ENCODE measurements at regions not wholly inside any gene's neighbourhood (a gene's known extent, or its start where the extent isn't known, plus 50 kb on each side); places are given as distances from the start of the nearest gene placed in this dataset.
"Not testable (repeated sequence)": the region's sequence is repeated elsewhere in the genome, so short reads cannot be mapped to it uniquely, and the experiment has no call there.

DNA sequence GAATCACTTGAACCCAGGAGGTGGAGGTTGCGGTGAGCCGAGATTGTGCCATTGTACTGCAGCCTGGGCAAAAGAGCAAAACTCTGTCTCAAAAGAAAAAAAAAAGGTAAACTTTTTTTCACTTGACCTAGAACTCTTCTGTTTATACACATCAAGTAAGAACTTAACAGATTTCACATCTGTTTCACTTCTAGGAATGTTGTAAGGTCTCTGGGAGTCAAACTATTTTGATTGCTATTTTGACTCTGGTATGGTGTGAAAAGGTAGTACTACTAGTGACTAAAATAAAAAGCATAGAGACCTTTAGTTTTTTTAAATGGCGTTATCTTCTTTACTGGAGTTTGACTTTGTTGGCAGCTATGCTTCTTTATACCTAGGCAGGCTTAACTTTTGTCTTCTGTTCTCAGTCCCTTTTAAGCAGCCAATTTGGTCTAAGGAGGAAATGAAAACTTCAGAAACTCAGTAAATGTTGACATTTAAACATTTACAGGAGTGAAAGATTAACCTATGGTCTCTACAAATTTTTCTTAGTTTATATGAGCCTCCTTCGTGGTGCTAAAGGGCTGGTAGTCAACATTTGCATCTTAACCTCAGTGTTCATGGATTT, 84.7 kb downstream of the METTL2B start:
- H3K4me1 ChIP-seq (ENCODE audit: insufficient read depth, low read length); H3K27ac ChIP-seq (ENCODE audit: low read length); H3K9me3 ChIP-seq (ENCODE audit: insufficient read depth, low read depth, low read length); H3K4me3 ChIP-seq (ENCODE audit: low read length); H3K36me3 ChIP-seq (ENCODE audit: insufficient read depth, low read depth, low read length); H3K9ac ChIP-seq (ENCODE audit: low read depth, low read length); H3K27me3 ChIP-seq (ENCODE audit: insufficient read depth, low read length): not testable (repeated sequence)

DNA sequence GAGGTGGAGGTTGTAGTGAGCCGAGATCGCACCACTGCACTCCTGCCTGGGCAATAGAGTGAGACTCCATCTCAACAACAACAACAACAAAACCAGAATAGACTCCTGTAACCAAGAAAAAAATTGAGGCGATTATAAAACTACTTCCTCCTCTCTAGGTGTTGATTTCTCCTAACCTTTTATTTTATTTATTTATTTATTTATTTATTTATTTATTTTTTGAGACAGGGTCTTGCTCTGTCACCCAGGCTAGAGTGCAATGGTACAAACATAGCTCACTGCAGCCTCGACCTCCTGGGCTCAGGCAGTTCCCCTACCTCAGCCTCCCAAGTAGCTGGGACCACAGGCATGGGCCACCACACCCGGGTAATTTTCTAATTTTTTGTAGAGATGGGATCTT, 86.2 kb downstream of the METTL2B start:
- not testable (repeated sequence) for H3K4me1 ChIP-seq (ENCODE audit: insufficient read depth, low read length); H3K9ac ChIP-seq (ENCODE audit: low read depth, low read length); H3K27me3 ChIP-seq (ENCODE audit: insufficient read depth, low read length); H3K9me3 ChIP-seq (ENCODE audit: insufficient read depth, low read depth, low read length); H3K27ac ChIP-seq (ENCODE audit: low read length); H3K36me3 ChIP-seq (ENCODE audit: insufficient read depth, low read depth, low read length); H3K4me3 ChIP-seq (ENCODE audit: low read length)

DNA sequence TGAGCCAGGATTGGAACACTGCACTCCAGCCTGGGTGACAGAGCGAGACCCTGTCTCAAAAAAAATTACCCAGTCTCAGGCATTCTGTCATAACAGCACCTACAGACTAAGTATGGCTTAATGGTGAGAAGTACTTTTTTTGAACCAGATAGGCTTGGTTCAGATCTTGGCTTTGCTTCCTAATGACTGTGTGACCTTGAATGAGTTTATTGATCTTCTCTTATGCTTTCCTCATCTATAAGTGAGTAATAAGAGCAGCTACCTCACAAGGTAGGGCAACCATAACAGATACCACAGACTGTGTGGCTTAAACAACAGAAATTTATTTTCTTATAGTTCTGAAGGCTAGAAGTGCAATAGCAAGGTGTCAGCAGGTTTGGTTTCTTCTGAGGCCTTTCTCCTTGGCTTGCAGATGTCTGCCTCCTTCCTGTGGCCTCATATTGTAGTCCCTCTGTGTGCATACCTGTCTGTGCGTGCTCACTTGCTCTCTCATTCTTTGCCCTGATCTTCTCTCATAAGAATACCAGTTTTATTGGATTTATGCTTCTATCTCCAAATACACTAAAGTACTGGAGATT, 87.7 kb downstream of the METTL2B start:
- not testable (repeated sequence) for H3K27ac ChIP-seq (ENCODE audit: low read length); H3K9ac ChIP-seq (ENCODE audit: low read depth, low read length); H3K9me3 ChIP-seq (ENCODE audit: insufficient read depth, low read depth, low read length); H3K4me1 ChIP-seq (ENCODE audit: insufficient read depth, low read length); H3K27me3 ChIP-seq (ENCODE audit: insufficient read depth, low read length); H3K4me3 ChIP-seq (ENCODE audit: low read length); H3K36me3 ChIP-seq (ENCODE audit: insufficient read depth, low read depth, low read length)

DNA sequence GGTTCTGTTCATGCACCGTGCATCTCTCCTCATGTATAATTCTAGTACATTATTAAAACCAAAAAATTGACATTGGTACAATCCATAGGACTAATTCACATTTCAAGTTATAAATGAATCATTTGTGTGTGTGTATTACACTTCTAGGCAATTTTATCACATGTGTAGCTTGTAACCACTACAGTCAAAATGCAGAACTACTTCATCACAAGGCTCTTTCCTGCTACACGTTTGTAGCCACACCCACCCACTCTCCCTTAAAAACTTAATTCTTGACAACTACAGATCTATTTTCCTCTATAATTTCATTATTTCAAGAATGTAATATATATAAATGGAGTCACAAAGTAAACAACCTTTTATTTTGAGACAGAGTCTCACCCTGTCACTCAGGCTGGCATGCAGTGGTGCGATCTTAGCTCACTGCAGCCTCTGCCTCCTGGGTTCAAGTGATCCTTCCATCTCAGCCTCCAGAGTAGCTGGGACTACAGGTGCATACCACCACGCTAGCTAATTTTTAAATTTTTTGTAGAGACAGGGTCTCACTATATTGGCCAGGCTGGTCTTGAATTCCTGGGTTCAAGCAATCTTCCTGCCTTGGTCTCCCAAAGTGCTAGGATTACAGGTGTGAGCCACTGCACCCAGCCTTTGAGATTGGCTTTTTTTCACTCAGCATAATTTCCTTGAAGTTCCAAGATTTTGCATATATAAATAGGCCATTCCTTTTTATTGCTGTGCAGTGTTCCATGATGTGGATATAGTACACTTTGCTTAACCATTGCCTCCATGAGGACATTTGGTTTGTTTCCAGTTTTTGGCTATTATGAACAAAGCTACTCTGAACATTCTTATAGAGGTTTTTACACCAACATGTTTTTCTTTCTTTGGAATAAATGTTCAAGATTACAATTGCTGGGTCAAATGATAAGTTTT, 88.7 kb downstream of the METTL2B start:
- not testable (repeated sequence) for H3K4me1 ChIP-seq (ENCODE audit: insufficient read depth, low read length); H3K9me3 ChIP-seq (ENCODE audit: insufficient read depth, low read depth, low read length); H3K9ac ChIP-seq (ENCODE audit: low read depth, low read length); H3K27me3 ChIP-seq (ENCODE audit: insufficient read depth, low read length); H3K4me3 ChIP-seq (ENCODE audit: low read length); H3K36me3 ChIP-seq (ENCODE audit: insufficient read depth, low read depth, low read length); H3K27ac ChIP-seq (ENCODE audit: low read length)

DNA sequence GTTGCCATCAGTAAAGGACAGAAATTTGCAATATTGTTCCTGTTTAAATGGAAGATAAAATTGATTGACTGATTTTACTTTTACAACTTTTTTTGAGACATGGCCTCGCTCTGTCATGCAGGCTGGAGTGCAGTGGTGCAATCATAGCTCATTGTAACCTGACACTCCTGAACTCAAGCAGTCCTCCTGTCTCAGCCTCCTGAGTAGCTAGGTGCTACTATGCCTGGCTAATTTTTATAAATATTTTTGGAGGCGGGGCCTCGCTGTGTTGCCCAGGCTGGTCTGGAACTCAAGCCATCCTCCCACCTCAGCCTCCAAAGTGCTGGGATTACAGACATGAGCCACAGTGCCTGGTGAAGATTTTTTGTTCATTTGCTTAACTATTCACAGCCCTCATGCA, 96.8 kb upstream of the GARIN1A start:
- H3K27me3 ChIP-seq (ENCODE audit: insufficient read depth, low read length) = not testable (repeated sequence)

GRCh38 chr7:128576953-128577352, 95.1 kb upstream of the GARIN1A start:
- H3K36me3 ChIP-seq (ENCODE audit: insufficient read depth, low read depth, low read length) = peaks cover 24% of the 10 kb centered on the region

More for the DNA sequence above, 96.8 kb upstream of the GARIN1A start:
- H3K27ac ChIP-seq (ENCODE audit: low read length); H3K4me3 ChIP-seq (ENCODE audit: low read length); H3K9ac ChIP-seq (ENCODE audit: low read depth, low read length); H3K9me3 ChIP-seq (ENCODE audit: insufficient read depth, low read depth, low read length); H3K4me1 ChIP-seq (ENCODE audit: insufficient read depth, low read length): not testable (repeated sequence)
- H3K36me3 ChIP-seq (ENCODE audit: insufficient read depth, low read depth, low read length) = peaks cover 22% of the 10 kb centered on the region

GRCh38 chr7:128579843-128580242, 92.2 kb upstream of the GARIN1A start:
- not testable (repeated sequence) for H3K4me1 ChIP-seq (ENCODE audit: insufficient read depth, low read length); H3K4me3 ChIP-seq (ENCODE audit: low read length); H3K9me3 ChIP-seq (ENCODE audit: insufficient read depth, low read depth, low read length); H3K27me3 ChIP-seq (ENCODE audit: insufficient read depth, low read length); H3K9ac ChIP-seq (ENCODE audit: low read depth, low read length); H3K27ac ChIP-seq (ENCODE audit: low read length)
- H3K36me3 ChIP-seq (ENCODE audit: insufficient read depth, low read depth, low read length) = peaks cover 21% of the 10 kb centered on the region

More at GRCh38 chr7:128576953-128577352, 95.1 kb upstream of the GARIN1A start:
- not testable (repeated sequence) for H3K27me3 ChIP-seq (ENCODE audit: insufficient read depth, low read length); H3K9me3 ChIP-seq (ENCODE audit: insufficient read depth, low read depth, low read length); H3K4me3 ChIP-seq (ENCODE audit: low read length); H3K4me1 ChIP-seq (ENCODE audit: insufficient read depth, low read length); H3K27ac ChIP-seq (ENCODE audit: low read length); H3K9ac ChIP-seq (ENCODE audit: low read depth, low read length)

DNA sequence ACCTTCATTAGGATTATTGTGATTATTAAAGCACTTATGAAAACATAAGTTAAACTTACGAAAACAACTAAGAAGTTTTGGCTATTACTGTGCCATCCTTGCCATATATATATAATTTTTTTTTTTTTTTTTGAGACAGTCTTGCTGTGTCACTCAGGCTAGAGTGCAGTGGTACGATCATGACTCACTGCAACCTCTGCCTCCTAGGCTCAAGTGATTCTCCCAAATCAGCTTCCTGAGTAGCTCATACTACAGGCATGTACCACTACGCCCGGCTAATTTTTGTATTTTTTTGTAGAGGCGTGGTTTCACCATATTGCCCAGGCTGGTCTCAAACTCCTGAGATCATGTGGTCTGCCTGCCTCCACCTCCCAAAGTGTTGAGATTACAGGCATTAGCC, 91.0 kb upstream of the GARIN1A start:
- H3K4me3 ChIP-seq (ENCODE audit: low read length); H3K9me3 ChIP-seq (ENCODE audit: insufficient read depth, low read depth, low read length); H3K9ac ChIP-seq (ENCODE audit: low read depth, low read length); H3K27me3 ChIP-seq (ENCODE audit: insufficient read depth, low read length); H3K4me1 ChIP-seq (ENCODE audit: insufficient read depth, low read length); H3K27ac ChIP-seq (ENCODE audit: low read length): not testable (repeated sequence)
- H3K36me3 ChIP-seq (ENCODE audit: insufficient read depth, low read depth, low read length) = peaks cover 11% of the 10 kb centered on the region

DNA sequence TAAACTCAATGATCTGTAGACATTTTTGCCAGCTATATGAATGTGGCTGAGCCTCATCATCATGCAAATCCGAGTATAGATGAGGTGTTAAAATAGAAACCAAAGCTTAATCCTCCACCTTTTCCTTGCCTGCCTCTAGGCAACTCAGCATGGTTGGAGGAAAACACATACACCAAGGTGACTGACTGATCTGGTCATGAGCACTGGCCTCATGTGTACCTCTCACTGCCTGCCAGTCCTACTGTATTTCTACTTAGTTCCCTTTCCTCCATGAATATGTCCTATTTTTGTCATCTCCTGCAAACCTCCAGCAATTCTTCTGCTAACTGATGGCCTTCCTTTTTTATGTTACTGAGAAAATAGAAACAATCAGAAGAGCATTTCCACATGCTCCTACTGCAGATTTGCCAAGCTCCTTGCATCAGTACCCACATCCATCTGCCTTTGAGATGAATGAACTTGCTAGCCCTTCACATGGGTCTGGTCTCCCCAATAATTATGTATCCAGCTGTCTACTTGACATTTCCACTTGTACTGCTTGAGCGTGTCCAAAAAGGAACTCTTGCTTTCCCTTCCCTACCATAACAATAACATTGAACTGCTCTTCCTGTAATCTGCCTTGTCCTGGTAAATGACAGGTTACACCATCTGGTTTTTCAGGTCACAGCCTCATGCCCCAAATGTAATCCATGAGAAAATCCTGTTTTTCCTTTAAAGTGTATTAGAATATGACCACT, 90.1 kb upstream of the GARIN1A start:
- not testable (repeated sequence) for H3K4me3 ChIP-seq (ENCODE audit: low read length); H3K27me3 ChIP-seq (ENCODE audit: insufficient read depth, low read length)

DNA sequence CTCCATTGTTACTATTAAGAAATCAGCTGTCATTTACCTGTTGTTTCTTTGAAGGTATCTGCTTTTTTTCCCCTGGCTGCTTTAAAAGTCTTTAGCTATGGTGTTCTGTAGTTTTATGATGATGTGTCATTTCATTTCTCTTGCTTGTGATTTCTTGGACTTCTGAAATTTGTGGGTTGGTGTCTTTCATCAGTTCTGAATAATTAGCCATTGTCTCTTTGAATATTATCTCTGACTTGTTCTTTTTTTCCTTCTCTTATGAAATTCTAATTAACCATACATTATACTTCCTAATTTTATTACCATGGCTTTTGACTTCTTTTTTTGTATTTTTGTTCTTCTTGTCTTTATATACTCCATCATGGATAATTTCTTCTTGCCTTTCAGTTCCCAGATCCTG, 85.4 kb upstream of the GARIN1A start:
- not testable (repeated sequence) for H3K9me3 ChIP-seq (ENCODE audit: insufficient read depth, low read depth, low read length); H3K27ac ChIP-seq (ENCODE audit: low read length); H3K4me1 ChIP-seq (ENCODE audit: insufficient read depth, low read length); H3K36me3 ChIP-seq (ENCODE audit: insufficient read depth, low read depth, low read length); H3K9ac ChIP-seq (ENCODE audit: low read depth, low read length); H3K27me3 ChIP-seq (ENCODE audit: insufficient read depth, low read length); H3K4me3 ChIP-seq (ENCODE audit: low read length)

More for the DNA sequence above, 90.1 kb upstream of the GARIN1A start:
- peaks cover 11% of the 10 kb centered on the region for H3K36me3 ChIP-seq (ENCODE audit: insufficient read depth, low read depth, low read length)
- not testable (repeated sequence) for H3K9ac ChIP-seq (ENCODE audit: low read depth, low read length); H3K27ac ChIP-seq (ENCODE audit: low read length); H3K9me3 ChIP-seq (ENCODE audit: insufficient read depth, low read depth, low read length); H3K4me1 ChIP-seq (ENCODE audit: insufficient read depth, low read length)

- no peaks in the 10 kb centered on the region for H3K27me3 ChIP-seq (ENCODE audit: insufficient read depth, low read length)
- H3K27ac ChIP-seq (ENCODE audit: low read length) = no peak overlapping the region
- H3K4me1 ChIP-seq (ENCODE audit: insufficient read depth, low read length) = no peaks in the 10 kb centered on the region
- H3K9me3 ChIP-seq (ENCODE audit: insufficient read depth, low read depth, low read length) = no peaks in the 10 kb centered on the region
- peaks cover 16% of the 10 kb centered on the region for H3K36me3 ChIP-seq (ENCODE audit: insufficient read depth, low read depth, low read length)
- no peak overlapping the region for H3K4me3 ChIP-seq (ENCODE audit: low read length)
- no peak overlapping the region for H3K9ac ChIP-seq (ENCODE audit: low read depth, low read length)
Observed at GRCh38 chr7:128591705-128592104, 80.4 kb upstream of the GARIN1A start.

All from iPS-20b (cell line).